Chondrocyte (in vitro differentiated cells): ENCODE measurements at regions not wholly inside any gene's neighbourhood (a gene's known extent, or its start where the extent isn't known, plus 50 kb on each side); places are given as distances from the start of the nearest gene placed in this dataset.

Experiments
- DNase-seq: peaks from one replicate; pipeline ENCODE4 v3.0.0; 2021; ENCODE audit warnings: mixed read lengths, low spot score
- H3K27ac Mint-ChIP-seq: one replicate; pipeline ENCODE4 v1.8.0; 2021; ENCODE audit warnings: mild to moderate bottlenecking, moderate library complexity, mixed read lengths; ENCODE audit not compliant: unreplicated experiment
- H3K27me3 Mint-ChIP-seq: 2 replicates; pipeline ENCODE4 v1.8.0; 2021; ENCODE audit warnings: low read depth, mixed read lengths
- H3K36me3 Mint-ChIP-seq: 2 replicates; pipeline ENCODE4 v1.8.0; 2021; ENCODE audit warnings: low read depth, mixed read lengths
- H3K4me1 Mint-ChIP-seq: 2 replicates; pipeline ENCODE4 v1.8.0; 2021; ENCODE audit warnings: low read depth, mild to moderate bottlenecking, mixed read lengths
- H3K4me3 Mint-ChIP-seq: one replicate; pipeline ENCODE4 v1.8.0; 2021; ENCODE audit warnings: mild to moderate bottlenecking, moderate library complexity, mixed read lengths; ENCODE audit not compliant: unreplicated experiment
- H3K9me3 Mint-ChIP-seq: 2 replicates; pipeline ENCODE4 v1.8.0; 2021; ENCODE audit warnings: low read depth, mixed read lengths
- CTCF ChIP-seq: fragments of 200-600 bp; sonication (generic); IDR thresholded peaks from 2 replicates; pipeline ENCODE4 v1.5.0; 2021; ENCODE audit warnings: antibody characterized with exemption, mild to moderate bottlenecking, moderate library complexity

GRCh38 chr2:194126418-194126817 is 1530.6 kb upstream of the SLC39A10 start:
- peaks cover 14% of the 10 kb centered on the region for H3K27me3 Mint-ChIP-seq
- no peaks in the 10 kb centered on the region for H3K4me1 Mint-ChIP-seq
- H3K4me3 Mint-ChIP-seq: no peak overlapping the region
- TF ChIP-seq CTCF: no peak
- H3K27ac Mint-ChIP-seq: no peak overlapping the region
- no peak for DNase-seq
- H3K9me3 Mint-ChIP-seq: peaks cover 2% of the 10 kb centered on the region
- no peaks in the 10 kb centered on the region for H3K36me3 Mint-ChIP-seq

GRCh38 chr2:194116861-194117260 is 1540.2 kb upstream of the SLC39A10 start:
- no peak overlapping the region for H3K27ac Mint-ChIP-seq
- no peak for TF ChIP-seq CTCF
- peaks cover 29% of the 10 kb centered on the region for H3K27me3 Mint-ChIP-seq
- H3K9me3 Mint-ChIP-seq: no peaks in the 10 kb centered on the region
- no peaks in the 10 kb centered on the region for H3K4me1 Mint-ChIP-seq
- no peak overlapping the region for H3K4me3 Mint-ChIP-seq
- H3K36me3 Mint-ChIP-seq: no peaks in the 10 kb centered on the region
- DNase-seq: no peak

GRCh38 chr2:194105358-194105757 is 1551.7 kb upstream of the SLC39A10 start:
- Mint-ChIP-seq H3K27ac (no peak overlapping the region), H3K36me3 (no peaks in the 10 kb centered on the region), H3K4me3 (no peak overlapping the region), H3K27me3 (peaks cover 5% of the 10 kb centered on the region), H3K9me3 (no peaks in the 10 kb centered on the region), H3K4me1 (no peaks in the 10 kb centered on the region)
- DNase-seq: no peak
- no peak for TF ChIP-seq CTCF

GRCh38 chr2:194104687-194105086 is 1552.3 kb upstream of the SLC39A10 start:
- no peaks in the 10 kb centered on the region for H3K36me3 Mint-ChIP-seq
- H3K27ac Mint-ChIP-seq: no peak overlapping the region
- no peak for TF ChIP-seq CTCF
- H3K27me3 Mint-ChIP-seq: peaks cover 5% of the 10 kb centered on the region
- H3K4me3 Mint-ChIP-seq: no peak overlapping the region
- no peak for DNase-seq
- H3K4me1 Mint-ChIP-seq: no peaks in the 10 kb centered on the region
- no peaks in the 10 kb centered on the region for H3K9me3 Mint-ChIP-seq

GRCh38 chr2:194103941-194104659 is 1552.9 kb upstream of the SLC39A10 start:
- H3K4me3 Mint-ChIP-seq: no peak overlapping the region
- TF ChIP-seq CTCF: no peak
- no peak overlapping the region for H3K27ac Mint-ChIP-seq
- H3K4me1 Mint-ChIP-seq: no peaks in the 10 kb centered on the region
- DNase-seq: no peak
- no peaks in the 10 kb centered on the region for H3K9me3 Mint-ChIP-seq
- peaks cover 5% of the 10 kb centered on the region for H3K27me3 Mint-ChIP-seq
- H3K36me3 Mint-ChIP-seq: no peaks in the 10 kb centered on the region
